Stimulated activated CD4-positive, alpha-beta T cell treated with anti-CD3 and anti-CD28 coated beads, Interleukin-2, amount 100 ng/mL, for 24 hours (primary cell): ENCODE measurements at regions not wholly inside any gene's neighbourhood (a gene's known extent, or its start where the extent isn't known, plus 50 kb on each side); places are given as distances from the start of the nearest gene placed in this dataset.
"Not testable (repeated sequence)": the region's sequence is repeated elsewhere in the genome, so short reads cannot be mapped to it uniquely, and the experiment has no call there.

Experiments
- DNase-seq, 2 donors: peaks; one replicate each; pipeline ENCODE4 v3.0.0-alpha.2; 2020

- no peak for DNase-seq
Observed at GRCh38 chr7:55261386-55261770, 103.8 kb upstream of the LANCL2 start.

- DNase-seq, result not testable (repeated sequence)
Observed at GRCh38 chr7:55265328-55265727, 99.8 kb upstream of the LANCL2 start.

- no peak for DNase-seq
Observed at GRCh38 chr7:55265836-55266642, 99.1 kb upstream of the LANCL2 start.

GRCh38 chr7:55271069-55271626 is 94.0 kb upstream of the LANCL2 start:
- DNase-seq, result no peak

- DNase-seq, result no peak
Observed at GRCh38 chr7:55271661-55272060, 93.5 kb upstream of the LANCL2 start.

GRCh38 chr7:55272328-55272727 is 92.8 kb upstream of the LANCL2 start:
- no peak for DNase-seq

- DNase-seq, result no peak
Observed at GRCh38 chr7:55273186-55273980, 91.8 kb upstream of the LANCL2 start.

GRCh38 chr7:55274156-55274555 is 91.0 kb upstream of the LANCL2 start:
- DNase-seq, result no peak

- no peak for DNase-seq
Observed at GRCh38 chr7:55275291-55276200, 89.6 kb upstream of the LANCL2 start.

GRCh38 chr7:55276572-55277295 is 88.4 kb upstream of the LANCL2 start:
- no peak for DNase-seq

- no peak for DNase-seq
Observed at GRCh38 chr7:55277916-55278315, 87.2 kb upstream of the LANCL2 start.

- DNase-seq, result no peak
Observed at GRCh38 chr7:55278321-55278720, 86.8 kb upstream of the LANCL2 start.

- DNase-seq, result no peak
Observed at GRCh38 chr7:55279080-55279845, 85.9 kb upstream of the LANCL2 start.

GRCh38 chr7:55280031-55280454 is 85.1 kb upstream of the LANCL2 start:
- DNase-seq, result peak; percentile 56 to 72

GRCh38 chr7:55285665-55286064 is 79.5 kb upstream of the LANCL2 start:
- DNase-seq, result no peak

GRCh38 chr7:55286666-55287065 is 78.5 kb upstream of the LANCL2 start:
- no peak for DNase-seq

- no peak for DNase-seq
Observed at GRCh38 chr7:55288070-55288824, 76.9 kb upstream of the LANCL2 start.

GRCh38 chr7:55296070-55296469 is 69.1 kb upstream of the LANCL2 start:
- no peak for DNase-seq

- DNase-seq, result no peak
Observed at GRCh38 chr7:55299273-55299967, 65.7 kb upstream of the LANCL2 start.

GRCh38 chr7:55303220-55303619 is 61.9 kb upstream of the LANCL2 start:
- DNase-seq, result no peak
